ENCODE measurements at regions not wholly inside any gene's neighbourhood (a gene's known extent, or its start where the extent isn't known, plus 50 kb on each side); places are given as distances from the start of the nearest gene placed in this dataset.

DNA sequence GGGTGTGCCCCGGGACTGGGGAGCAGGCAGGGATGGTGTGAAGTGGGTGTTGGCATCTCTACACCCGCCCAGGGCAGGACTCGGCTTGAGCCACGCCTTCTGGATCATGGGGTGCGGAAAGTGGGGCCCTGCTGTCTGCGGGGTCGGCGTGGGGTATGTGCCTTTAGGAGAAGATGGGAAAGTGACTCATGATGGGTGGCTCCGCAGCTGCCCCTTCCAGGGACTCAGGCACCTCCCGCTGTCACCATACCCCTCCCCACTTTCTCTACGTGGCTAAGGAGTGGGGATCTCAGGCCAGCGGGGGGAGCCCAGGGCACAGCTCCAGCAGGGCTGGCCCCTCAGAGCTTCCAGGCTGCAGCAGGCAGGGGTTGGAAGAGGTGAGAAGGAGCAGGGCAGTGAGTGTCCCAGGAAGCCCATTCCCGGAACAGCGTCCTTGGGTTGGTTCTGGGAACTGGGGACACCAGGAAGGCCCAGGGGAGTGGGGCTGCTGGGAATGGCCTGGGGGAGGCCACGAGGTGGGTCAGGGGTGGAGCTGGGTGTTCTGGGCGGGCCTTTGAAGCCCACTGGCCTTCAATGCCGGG, 102.9 kb upstream of the FGF3 start:
- H3K4me1 ChIP-seq (ENCODE audit: control extremely low read depth in 1 of 4, control insufficient read depth in 4 of 4, insufficient read depth in 4 of 4, low read length in 3 of 4), result peaks cover 0 to 27% (median 19%) of the 10 kb centered on the region in 4 experiments
- 92% methylated on average over 8 of the region's 17 CpGs for WGBS (ENCODE audit: insufficient coverage)
- no peak overlapping the region for H3K4me3 ChIP-seq (ENCODE audit: control insufficient read depth in 1 of 7, extremely low read depth in 1 of 7, insufficient read depth in 4 of 7, low read depth in 2 of 7, low read length in 6 of 7)
- no peaks in the 10 kb centered on the region for H3K9me3 ChIP-seq (ENCODE audit: control extremely low read depth in 1 of 5, control insufficient read depth in 4 of 5, insufficient read depth in 2 of 5, low read depth in 1 of 5, low read length in 4 of 5)
- peaks cover 2 to 45% (median 16%) of the 10 kb centered on the region in 5 experiments for H3K27me3 ChIP-seq (replicated peaks in 2 of 5; ENCODE audit: control insufficient read depth in 4 of 5, insufficient read depth in 5 of 5, low read length in 4 of 5)
- POLR2A ChIA-PET, result no interaction called here
- H3K27ac ChIP-seq (ENCODE audit: insufficient read depth in 1 of 2, low read depth in 1 of 2, low read length in 2 of 2, poor library complexity in 1 of 2, severe bottlenecking in 2 of 2), result no peak overlapping the region
- H3K36me3 ChIP-seq (ENCODE audit: control insufficient read depth in 4 of 4, insufficient read depth in 4 of 4, low read length in 3 of 4), result no peaks in the 10 kb centered on the region
- CTCF ChIA-PET, result interaction anchor here (1.0 to 1.6 kb wide), 4 partner anchors 9 to 278 kb away, joined by 3 to 4 read pairs (median 4); no protein-coding TSS in a partner anchor
- DNase-seq, result no peak

DNA sequence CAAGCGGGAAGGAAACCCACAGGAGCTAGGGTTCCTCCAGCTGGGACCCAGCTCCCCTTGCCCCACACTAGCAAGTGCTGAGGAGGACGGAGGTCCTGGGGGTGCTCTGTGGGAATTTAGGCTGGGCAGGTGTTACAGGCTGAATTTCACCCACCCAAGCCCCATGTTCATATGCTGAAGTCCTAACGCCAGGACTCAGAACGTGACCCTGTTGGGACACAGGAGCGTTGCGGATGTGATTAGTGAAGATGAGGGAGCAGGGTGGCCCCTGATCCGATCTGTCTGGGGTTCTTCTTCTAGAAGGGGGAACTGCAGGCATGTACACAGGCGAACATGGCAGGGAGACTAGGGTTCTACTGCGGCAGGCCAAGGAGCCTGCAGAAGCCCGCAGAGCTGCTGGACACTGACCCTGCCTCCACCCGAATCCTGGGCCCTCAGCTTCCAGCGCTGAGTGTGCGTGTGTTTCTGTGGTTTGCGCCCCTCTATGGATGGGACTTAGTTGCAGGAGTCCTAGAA, 103.4 kb upstream of the FGF3 start:
- ChIA-PET CTCF (interaction anchor here (1.0 to 2.1 kb wide), 6 partner anchors 9 to 278 kb away, joined by 3 to 11 read pairs (median 4); no protein-coding TSS in a partner anchor), POLR2A (no interaction called here)
- Histone ChIP-seq H3K4me3 (ENCODE audit: control insufficient read depth in 1 of 7, extremely low read depth in 1 of 7, insufficient read depth in 4 of 7, low read depth in 2 of 7, low read length in 6 of 7) (no peak overlapping the region), H3K4me1 (ENCODE audit: control extremely low read depth in 1 of 4, control insufficient read depth in 4 of 4, insufficient read depth in 4 of 4, low read length in 3 of 4) (peaks cover 0 to 27% (median 19%) of the 10 kb centered on the region in 4 experiments), H3K27ac (ENCODE audit: insufficient read depth in 1 of 2, low read depth in 1 of 2, low read length in 2 of 2, poor library complexity in 1 of 2, severe bottlenecking in 2 of 2) (no peak overlapping the region), H3K27me3 (replicated peaks in 2 of 5; ENCODE audit: control insufficient read depth in 4 of 5, insufficient read depth in 5 of 5, low read length in 4 of 5) (peaks cover 2 to 40% (median 12%) of the 10 kb centered on the region in 5 experiments), H3K9me3 (ENCODE audit: control extremely low read depth in 1 of 5, control insufficient read depth in 4 of 5, insufficient read depth in 2 of 5, low read depth in 1 of 5, low read length in 4 of 5) (no peaks in the 10 kb centered on the region), H3K36me3 (ENCODE audit: control insufficient read depth in 4 of 4, insufficient read depth in 4 of 4, low read length in 3 of 4) (no peaks in the 10 kb centered on the region)
- 98% methylated on average over 12 of the region's 14 CpGs for WGBS (ENCODE audit: insufficient coverage)
- DNase-seq, result no peak

DNA sequence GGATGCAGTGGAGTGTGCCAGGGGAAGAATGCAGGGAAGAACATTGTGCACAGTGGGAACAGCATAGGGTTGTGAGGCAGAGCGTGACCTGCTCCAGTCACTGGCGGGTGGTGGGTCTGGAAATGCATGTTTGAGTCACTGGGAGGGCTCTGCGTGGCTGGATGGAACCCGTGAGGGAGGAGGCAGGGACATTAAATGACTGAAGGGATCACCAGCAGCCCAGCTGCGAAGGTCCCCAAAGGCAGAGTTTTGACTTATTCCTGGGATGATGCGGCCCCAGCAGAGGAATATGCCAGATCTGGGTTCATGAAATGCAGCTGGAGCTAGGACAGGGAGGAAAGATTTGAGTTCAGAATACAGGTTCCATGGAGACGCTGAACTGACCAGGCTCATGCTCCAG, 104.0 kb upstream of the FGF3 start:
- peaks cover 0 to 27% (median 19%) of the 10 kb centered on the region in 4 experiments for H3K4me1 ChIP-seq (ENCODE audit: control extremely low read depth in 1 of 4, control insufficient read depth in 4 of 4, insufficient read depth in 4 of 4, low read length in 3 of 4)
- H3K9me3 ChIP-seq (ENCODE audit: control extremely low read depth in 1 of 5, control insufficient read depth in 4 of 5, insufficient read depth in 2 of 5, low read depth in 1 of 5, low read length in 4 of 5), result no peaks in the 10 kb centered on the region
- no peak for DNase-seq
- ChIA-PET CTCF (interaction anchor here (1.0 to 2.1 kb wide), 4 partner anchors 9 to 273 kb away, joined by 3 to 11 read pairs (median 4); no protein-coding TSS in a partner anchor), POLR2A (no interaction called here)
- peaks cover 2 to 38% (median 14%) of the 10 kb centered on the region in 5 experiments for H3K27me3 ChIP-seq (replicated peaks in 2 of 5; ENCODE audit: control insufficient read depth in 4 of 5, insufficient read depth in 5 of 5, low read length in 4 of 5)
- no peaks in the 10 kb centered on the region for H3K36me3 ChIP-seq (ENCODE audit: control insufficient read depth in 4 of 4, insufficient read depth in 4 of 4, low read length in 3 of 4)
- no peak overlapping the region for H3K4me3 ChIP-seq (ENCODE audit: control insufficient read depth in 1 of 7, extremely low read depth in 1 of 7, insufficient read depth in 4 of 7, low read depth in 2 of 7, low read length in 6 of 7)
- 92% methylated on average over 7 of the region's 7 CpGs for WGBS (ENCODE audit: insufficient coverage)
- no peak overlapping the region for H3K27ac ChIP-seq (ENCODE audit: insufficient read depth in 1 of 2, low read depth in 1 of 2, low read length in 2 of 2, poor library complexity in 1 of 2, severe bottlenecking in 2 of 2)

DNA sequence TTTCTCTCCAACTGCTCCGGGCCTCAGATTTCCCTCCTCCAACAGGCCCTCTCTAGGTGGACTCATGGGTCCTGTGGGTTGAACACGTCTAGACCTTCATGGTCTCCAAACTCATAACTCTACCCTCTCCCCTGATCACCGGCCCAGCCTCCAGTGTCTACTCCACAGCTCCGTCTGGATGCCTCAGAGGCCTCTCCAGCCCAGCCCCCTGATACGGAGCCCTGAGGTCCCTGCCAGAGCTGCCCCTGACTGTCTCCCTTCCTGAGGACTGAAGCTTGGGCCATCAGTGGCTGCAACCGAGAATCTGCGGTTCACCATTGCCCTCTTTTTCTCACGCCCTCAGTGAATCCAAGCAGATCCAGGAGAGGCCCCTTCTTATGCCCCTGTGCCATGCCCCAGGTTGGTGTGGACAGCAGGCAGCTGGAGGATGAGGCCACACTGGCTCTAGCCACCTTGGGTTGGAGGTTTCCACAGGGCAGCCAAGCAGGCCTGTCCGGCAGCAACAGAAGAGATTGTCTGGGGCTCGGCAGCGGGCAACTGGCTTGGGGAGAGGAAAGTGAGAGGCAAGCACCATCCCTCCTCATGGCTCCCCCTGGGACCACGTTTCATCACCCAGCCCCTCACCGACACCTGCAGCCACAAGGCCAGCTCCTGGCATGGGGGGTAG, 104.6 kb upstream of the FGF3 start:
- DNase-seq, result no peak
- ChIA-PET CTCF (interaction anchor here (1.0 to 2.1 kb wide), 4 partner anchors 10 to 272 kb away, joined by 3 to 11 read pairs (median 4); no protein-coding TSS in a partner anchor), POLR2A (no interaction called here)
- Histone ChIP-seq H3K4me3 (ENCODE audit: control insufficient read depth in 1 of 7, extremely low read depth in 1 of 7, insufficient read depth in 4 of 7, low read depth in 2 of 7, low read length in 6 of 7) (no peak overlapping the region), H3K4me1 (ENCODE audit: control extremely low read depth in 1 of 4, control insufficient read depth in 4 of 4, insufficient read depth in 4 of 4, low read length in 3 of 4) (peaks cover 0 to 25% (median 19%) of the 10 kb centered on the region in 4 experiments), H3K27ac (ENCODE audit: insufficient read depth in 1 of 2, low read depth in 1 of 2, low read length in 2 of 2, poor library complexity in 1 of 2, severe bottlenecking in 2 of 2) (no peak overlapping the region), H3K27me3 (replicated peaks in 2 of 5; ENCODE audit: control insufficient read depth in 4 of 5, insufficient read depth in 5 of 5, low read length in 4 of 5) (peaks cover 2 to 33% (median 16%) of the 10 kb centered on the region in 5 experiments), H3K9me3 (ENCODE audit: control extremely low read depth in 1 of 5, control insufficient read depth in 4 of 5, insufficient read depth in 2 of 5, low read depth in 1 of 5, low read length in 4 of 5) (no peaks in the 10 kb centered on the region), H3K36me3 (ENCODE audit: control insufficient read depth in 4 of 4, insufficient read depth in 4 of 4, low read length in 3 of 4) (no peaks in the 10 kb centered on the region)
- over 99% methylated on average over 8 of the region's 13 CpGs for WGBS (ENCODE audit: insufficient coverage)

DNA sequence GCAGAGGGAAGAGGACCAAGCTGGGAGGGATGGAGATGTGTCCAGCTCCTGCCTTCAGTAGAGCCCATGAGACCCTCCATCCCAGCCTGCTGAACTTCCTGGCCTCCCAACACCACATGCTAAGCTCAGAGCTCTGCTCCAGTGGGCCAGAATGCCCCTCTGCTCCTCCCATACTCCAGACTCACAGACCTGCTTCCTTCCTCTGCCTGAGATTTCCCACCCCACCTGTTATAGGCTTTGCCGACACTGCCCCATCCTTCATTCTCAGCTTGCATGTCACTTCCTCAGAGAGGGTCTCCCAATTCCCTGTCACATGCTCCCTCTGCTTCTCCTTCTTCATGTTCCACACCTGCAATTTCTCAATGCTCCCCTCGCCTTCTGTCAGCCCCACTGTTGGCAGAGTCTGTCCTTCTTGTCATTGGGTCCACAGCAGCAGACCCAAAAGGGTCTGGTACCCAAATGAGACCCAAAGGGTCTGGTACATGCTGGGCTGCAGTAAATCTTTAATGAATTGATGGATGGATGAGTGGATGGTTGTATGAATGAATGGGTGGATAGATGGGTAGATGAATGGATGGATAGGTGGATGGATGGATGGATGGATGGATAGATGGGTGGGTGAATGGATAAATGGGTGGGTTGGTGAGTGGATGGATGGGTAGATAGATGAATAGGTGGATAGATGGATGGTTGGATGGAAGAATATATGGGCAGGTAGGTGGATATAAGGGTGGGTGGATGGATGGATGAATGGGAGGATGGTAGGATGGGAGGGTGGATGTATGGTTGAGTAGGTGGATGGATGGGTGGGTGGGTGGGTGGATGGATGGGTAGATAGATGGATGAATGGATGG, 105.3 kb upstream of the FGF3 start:
- ChIA-PET CTCF (interaction anchor here (0.8 to 2.1 kb wide), 5 partner anchors 11 to 271 kb away, joined by 3 to 11 read pairs (median 4); no protein-coding TSS in a partner anchor), POLR2A (no interaction called here)
- no peaks in the 10 kb centered on the region for H3K9me3 ChIP-seq (ENCODE audit: control extremely low read depth in 1 of 5, control insufficient read depth in 4 of 5, insufficient read depth in 2 of 5, low read depth in 1 of 5, low read length in 4 of 5)
- H3K27me3 ChIP-seq (replicated peaks in 2 of 5; ENCODE audit: control insufficient read depth in 4 of 5, insufficient read depth in 5 of 5, low read length in 4 of 5), result peaks cover 2 to 33% (median 16%) of the 10 kb centered on the region in 5 experiments
- peaks cover 0 to 25% (median 17%) of the 10 kb centered on the region in 4 experiments for H3K4me1 ChIP-seq (ENCODE audit: control extremely low read depth in 1 of 4, control insufficient read depth in 4 of 4, insufficient read depth in 4 of 4, low read length in 3 of 4)
- no peaks in the 10 kb centered on the region for H3K36me3 ChIP-seq (ENCODE audit: control insufficient read depth in 4 of 4, insufficient read depth in 4 of 4, low read length in 3 of 4)
- no peak overlapping the region for H3K4me3 ChIP-seq (ENCODE audit: control insufficient read depth in 1 of 7, extremely low read depth in 1 of 7, insufficient read depth in 4 of 7, low read depth in 2 of 7, low read length in 6 of 7)
- 66% methylated on average over 2 of the region's 2 CpGs for WGBS (ENCODE audit: insufficient coverage)
- DNase-seq, result no peak
- no peak overlapping the region for H3K27ac ChIP-seq (ENCODE audit: insufficient read depth in 1 of 2, low read depth in 1 of 2, low read length in 2 of 2, poor library complexity in 1 of 2, severe bottlenecking in 2 of 2)

DNA sequence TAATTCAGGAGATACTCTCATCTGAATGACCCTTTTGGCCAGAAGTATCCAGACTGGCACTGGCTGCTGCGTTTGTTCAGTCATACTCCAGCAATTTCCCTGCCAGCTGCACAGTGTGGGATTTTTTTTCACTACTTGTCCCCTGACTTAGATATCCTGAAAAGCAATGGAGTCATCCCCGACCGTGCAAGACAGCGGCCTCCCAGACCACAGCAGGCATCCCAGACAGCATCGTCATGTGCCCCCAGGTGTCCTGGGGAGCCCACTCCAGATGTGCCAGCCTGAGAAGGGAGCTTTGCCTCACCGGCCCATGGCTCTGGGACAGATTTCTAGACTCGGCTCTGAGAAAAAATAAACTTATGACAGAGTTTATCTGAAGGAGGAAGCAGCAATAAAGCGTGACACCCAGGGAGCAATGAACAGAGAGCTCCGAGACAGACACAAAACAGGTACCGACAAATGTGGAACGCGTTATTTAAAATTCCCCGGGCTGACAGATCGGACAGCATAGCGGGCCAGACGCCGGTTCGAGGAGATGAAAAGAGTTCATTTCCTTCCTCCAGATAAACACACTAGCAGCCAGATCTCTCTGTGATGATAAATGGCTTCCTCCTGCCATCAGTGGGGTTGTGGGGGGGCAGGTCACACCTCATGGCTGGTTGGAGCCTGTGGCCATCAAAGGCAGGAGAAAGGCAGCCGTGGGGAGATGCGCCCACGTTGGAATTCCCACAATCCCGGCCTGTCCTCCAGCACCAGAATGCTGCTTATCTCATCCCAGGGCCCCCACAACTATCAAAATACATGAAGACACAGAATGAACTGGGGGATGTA, 106.4 kb upstream of the FGF3 start:
- ChIA-PET CTCF (interaction anchor here (0.8 to 1.4 kb wide), 3 partner anchors 9 to 23 kb away, joined by 3 to 4 read pairs (median 3); no protein-coding TSS in a partner anchor), POLR2A (interaction anchor here (0.5 kb wide), 1 partner anchor 168 kb away, joined by 3 read pairs; no protein-coding TSS in a partner anchor)
- 2% methylated on average over 15 of the region's 22 CpGs for WGBS (ENCODE audit: insufficient coverage)
- Histone ChIP-seq H3K4me1 (ENCODE audit: control extremely low read depth in 1 of 4, control insufficient read depth in 4 of 4, insufficient read depth in 4 of 4, low read length in 3 of 4) (peaks cover 0 to 25% (median 17%) of the 10 kb centered on the region in 4 experiments), H3K27ac (ENCODE audit: insufficient read depth in 1 of 2, low read depth in 1 of 2, low read length in 2 of 2, poor library complexity in 1 of 2, severe bottlenecking in 2 of 2) (no peak overlapping the region), H3K36me3 (ENCODE audit: control insufficient read depth in 4 of 4, insufficient read depth in 4 of 4, low read length in 3 of 4) (no peaks in the 10 kb centered on the region), H3K4me3 (ENCODE audit: control insufficient read depth in 1 of 7, extremely low read depth in 1 of 7, insufficient read depth in 4 of 7, low read depth in 2 of 7, low read length in 6 of 7) (peak overlapping the region in 2 of 7 experiments; percentile 8 to 47), H3K9me3 (ENCODE audit: control extremely low read depth in 1 of 5, control insufficient read depth in 4 of 5, insufficient read depth in 2 of 5, low read depth in 1 of 5, low read length in 4 of 5) (no peaks in the 10 kb centered on the region), H3K27me3 (replicated peaks in 2 of 5; ENCODE audit: control insufficient read depth in 4 of 5, insufficient read depth in 5 of 5, low read length in 4 of 5) (peaks cover 2 to 33% (median 16%) of the 10 kb centered on the region in 5 experiments)
- peak; percentile 42 to 84 (median 73) for DNase-seq

Measured in common myeloid progenitor, CD34-positive (primary cell).